Left lung (tissue), 4 donors: ENCODE measurements at regions not wholly inside any gene's neighbourhood (a gene's known extent, or its start where the extent isn't known, plus 50 kb on each side); places are given as distances from the start of the nearest gene placed in this dataset.

Experiments
- ATAC-seq: fragments of 200-7000 bp; cut with Tn5 transposase; one replicate; pipeline ENCODE4 v1.9.1; 2020; ENCODE audit warnings: moderate library complexity
- DNase-seq, 4 donors: peaks; one replicate each; pipeline ENCODE4 v3.0.0-alpha.2; 2013 to 2020
- H3K27ac ChIP-seq, 2 donors: fragments of 200-600 bp; sonication (generic) in 1 of 2; one replicate each; pipeline versions ENCODE4 v1.5.0 to v1.8.0; 2020 to 2021
- H3K27me3 ChIP-seq, 2 donors: fragments of 200-600 bp; sonication (generic) in 1 of 2; one replicate each; pipeline versions ENCODE4 v1.5.0 to v1.8.0; 2020 to 2021
- H3K36me3 ChIP-seq, 2 donors: fragments of 200-600 bp; sonication (generic) in 1 of 2; one replicate each; pipeline versions ENCODE4 v1.5.0 to v1.8.0; 2020 to 2021
- H3K4me1 ChIP-seq, 2 donors: fragments of 200-600 bp; one replicate each; pipeline ENCODE4 v1.8.0; 2021
- H3K4me3 ChIP-seq, 2 donors: fragments of 200-600 bp; sonication (generic) in 1 of 2; one replicate each; pipeline versions ENCODE4 v1.5.0 to v1.8.0; 2020 to 2021; ENCODE audit warnings: mild to moderate bottlenecking in 1 of 2
- H3K9me3 ChIP-seq, 2 donors: fragments of 200-600 bp; sonication (generic) in 1 of 2; one replicate each; pipeline versions ENCODE4 v1.5.0 to v1.8.0; 2020 to 2021
- intact Hi-C, 2 donors: fragments of 100-400 bp; cut with DNase I; formaldehyde crosslinking; loops; one replicate each; pipeline versions ENCODE4 v1.11.2 to v1.14.2; 2022
- TF ChIP-seq, protein P1 (sequence below), 2 donors: fragments of 200-600 bp; sonication (generic) in 1 of 2; IDR thresholded peaks; one replicate each; pipeline versions ENCODE4 v1.5.0 to v1.8.0; 2021; ENCODE audit warnings: antibody characterized with exemption in 2 of 2
- donor health status: DM: no; HTN: yes; CAD: no.
- donor health status: DM: no; HTN: no; CAD: no.

DNA sequence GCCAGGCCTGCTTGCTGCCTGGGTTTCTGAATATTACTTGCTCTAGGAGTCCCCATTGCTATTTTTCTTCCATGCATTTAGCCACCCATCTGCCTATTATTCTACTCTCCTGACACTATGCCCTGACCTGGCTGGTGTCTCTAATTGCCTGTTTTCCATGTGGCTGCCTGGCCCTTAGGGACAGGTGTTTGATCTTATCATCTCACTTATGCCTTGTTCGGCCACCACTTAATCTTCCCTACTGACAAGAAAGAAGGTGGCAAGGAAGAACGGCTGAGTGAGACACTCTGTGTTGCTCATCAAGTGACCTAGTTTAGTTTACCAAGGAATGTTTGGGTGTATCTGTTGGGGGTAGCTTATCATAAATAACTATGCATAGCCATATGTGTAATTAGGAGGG, 50.4 kb upstream of the RAPH1 start:
- peaks cover 20 to 23% of the 10 kb centered on the region in 2 donors for H3K4me1 ChIP-seq
- H3K9me3 ChIP-seq: no peaks in the 10 kb centered on the region
- TF ChIP-seq, protein P1, sequence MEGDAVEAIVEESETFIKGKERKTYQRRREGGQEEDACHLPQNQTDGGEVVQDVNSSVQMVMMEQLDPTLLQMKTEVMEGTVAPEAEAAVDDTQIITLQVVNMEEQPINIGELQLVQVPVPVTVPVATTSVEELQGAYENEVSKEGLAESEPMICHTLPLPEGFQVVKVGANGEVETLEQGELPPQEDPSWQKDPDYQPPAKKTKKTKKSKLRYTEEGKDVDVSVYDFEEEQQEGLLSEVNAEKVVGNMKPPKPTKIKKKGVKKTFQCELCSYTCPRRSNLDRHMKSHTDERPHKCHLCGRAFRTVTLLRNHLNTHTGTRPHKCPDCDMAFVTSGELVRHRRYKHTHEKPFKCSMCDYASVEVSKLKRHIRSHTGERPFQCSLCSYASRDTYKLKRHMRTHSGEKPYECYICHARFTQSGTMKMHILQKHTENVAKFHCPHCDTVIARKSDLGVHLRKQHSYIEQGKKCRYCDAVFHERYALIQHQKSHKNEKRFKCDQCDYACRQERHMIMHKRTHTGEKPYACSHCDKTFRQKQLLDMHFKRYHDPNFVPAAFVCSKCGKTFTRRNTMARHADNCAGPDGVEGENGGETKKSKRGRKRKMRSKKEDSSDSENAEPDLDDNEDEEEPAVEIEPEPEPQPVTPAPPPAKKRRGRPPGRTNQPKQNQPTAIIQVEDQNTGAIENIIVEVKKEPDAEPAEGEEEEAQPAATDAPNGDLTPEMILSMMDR (IDR thresholded peaks at IDR 0.05): no peak
- no peak overlapping the region for H3K4me3 ChIP-seq
- no peak for ATAC-seq
- no peak for DNase-seq
- no peak overlapping the region for H3K27ac ChIP-seq
- no peaks in the 10 kb centered on the region for H3K36me3 ChIP-seq
- intact Hi-C loops: no loop called here
- H3K27me3 ChIP-seq: no peaks in the 10 kb centered on the region

DNA sequence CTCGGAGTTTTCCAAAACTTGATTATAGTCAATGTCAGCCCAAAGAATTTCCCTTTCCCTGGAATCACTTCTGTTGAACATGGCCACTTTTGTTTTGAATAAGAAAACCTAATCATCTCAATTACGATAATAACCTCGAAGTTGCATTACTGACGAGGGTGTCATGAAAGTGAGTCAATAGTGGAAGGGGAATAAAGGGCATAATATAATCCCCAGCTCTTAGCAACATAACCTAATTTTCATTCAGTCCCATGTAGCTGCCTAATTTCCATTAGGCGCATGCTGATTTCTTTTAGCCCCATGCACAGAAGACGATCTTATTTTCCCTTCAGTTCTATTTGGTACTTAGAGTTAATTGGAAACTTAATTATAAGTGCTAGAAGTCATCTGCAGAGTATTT, 51.1 kb upstream of the RAPH1 start:
- no peak for DNase-seq
- TF ChIP-seq, protein P1 (IDR thresholded peaks at IDR 0.05): no peak
- H3K9me3 ChIP-seq: no peaks in the 10 kb centered on the region
- no peak for ATAC-seq
- intact Hi-C loops: no loop called here
- no peak overlapping the region for H3K4me3 ChIP-seq
- peaks cover 20 to 23% of the 10 kb centered on the region in 2 donors for H3K4me1 ChIP-seq
- H3K27me3 ChIP-seq: no peaks in the 10 kb centered on the region
- H3K27ac ChIP-seq: no peak overlapping the region
- no peaks in the 10 kb centered on the region for H3K36me3 ChIP-seq

DNA sequence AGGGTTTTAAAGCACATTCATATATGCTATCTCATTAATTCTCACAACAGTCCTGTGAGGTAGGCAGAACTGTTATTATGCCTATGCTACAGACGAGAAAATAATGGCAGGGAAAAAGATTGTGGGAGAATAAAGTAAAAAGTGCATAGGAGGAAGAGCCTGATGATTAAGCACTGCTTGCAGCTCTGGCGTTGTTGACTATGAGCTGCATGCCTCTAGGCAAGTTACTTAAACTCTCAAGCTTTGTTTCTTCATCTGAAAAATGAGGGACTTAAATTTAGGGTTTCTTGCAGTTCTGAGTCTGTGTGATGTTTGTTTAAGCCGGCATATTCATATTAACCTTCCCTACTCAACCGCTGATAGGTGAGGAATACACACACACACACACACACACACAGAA, 51.6 kb upstream of the RAPH1 start:
- TF ChIP-seq, protein P1 (IDR thresholded peaks at IDR 0.05): no peak
- H3K36me3 ChIP-seq: no peaks in the 10 kb centered on the region
- H3K4me1 ChIP-seq: peaks cover 20 to 23% of the 10 kb centered on the region in 2 donors
- no peaks in the 10 kb centered on the region for H3K9me3 ChIP-seq
- DNase-seq (no peak), ATAC-seq (peak; percentile 19)
- no peaks in the 10 kb centered on the region for H3K27me3 ChIP-seq
- no peak overlapping the region for H3K4me3 ChIP-seq
- H3K27ac ChIP-seq: no peak overlapping the region
- intact Hi-C loops: no loop called here

DNA sequence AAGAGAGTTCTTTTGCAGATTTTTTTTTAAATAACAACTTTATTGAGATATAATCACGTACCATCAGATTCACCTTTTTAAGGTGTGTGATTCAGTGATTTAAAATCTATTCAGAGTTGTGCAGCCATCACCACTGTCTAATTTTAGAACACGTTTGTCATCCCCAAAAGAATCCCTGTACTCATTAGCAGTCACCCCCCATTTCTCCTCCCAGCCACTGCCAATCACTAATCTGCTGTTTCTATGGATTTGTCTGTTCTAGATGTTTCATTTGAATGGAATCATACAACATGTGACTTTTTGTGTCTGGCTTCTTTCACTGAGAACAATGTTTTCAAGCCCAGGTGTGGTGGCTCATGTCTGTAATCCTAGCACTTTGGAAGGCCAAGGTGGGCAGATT, 55.4 kb upstream of the RAPH1 start:
- DNase-seq (no peak), ATAC-seq (no peak)
- Histone ChIP-seq H3K9me3 (no peaks in the 10 kb centered on the region), H3K4me3 (no peak overlapping the region), H3K36me3 (no peaks in the 10 kb centered on the region), H3K27me3 (no peaks in the 10 kb centered on the region), H3K4me1 (no peaks in the 10 kb centered on the region), H3K27ac (no peak overlapping the region)
- TF ChIP-seq, protein P1 (IDR thresholded peaks at IDR 0.05): no peak
- intact Hi-C loops: no loop called here

DNA sequence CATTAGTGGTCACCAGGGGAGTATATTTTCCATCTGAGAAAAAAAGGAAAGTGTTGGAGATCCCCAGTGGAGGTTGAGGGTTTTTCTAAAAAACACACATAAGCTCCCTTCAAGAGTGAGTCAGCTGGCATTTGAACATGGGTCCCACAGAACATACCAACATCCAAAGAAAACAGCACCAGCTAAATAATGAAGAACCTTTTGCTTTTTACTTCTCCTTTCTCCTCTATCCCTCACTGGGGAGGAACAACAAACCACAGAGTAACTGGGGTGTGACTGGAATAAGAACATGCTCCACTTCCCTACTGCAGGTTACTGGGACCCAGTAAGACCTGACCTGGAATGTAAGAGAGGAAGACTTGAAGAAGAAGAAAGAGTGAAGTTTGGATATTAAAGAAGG, 56.5 kb upstream of the RAPH1 start:
- no peaks in the 10 kb centered on the region for H3K9me3 ChIP-seq
- intact Hi-C loops: no loop called here
- TF ChIP-seq, protein P1 (IDR thresholded peaks at IDR 0.05): no peak
- ATAC-seq (peak; percentile 15), DNase-seq (no peak)
- H3K36me3 ChIP-seq: no peaks in the 10 kb centered on the region
- no peak overlapping the region for H3K4me3 ChIP-seq
- no peaks in the 10 kb centered on the region for H3K4me1 ChIP-seq
- no peak overlapping the region for H3K27ac ChIP-seq
- H3K27me3 ChIP-seq: no peaks in the 10 kb centered on the region
